Panc1 (cell line): ENCODE measurements at regions not wholly inside any gene's neighbourhood (a gene's known extent, or its start where the extent isn't known, plus 50 kb on each side); places are given as distances from the start of the nearest gene placed in this dataset.

Experiments used
- POLR2AphosphoS5 ChIP-seq: IDR thresholded peaks from 2 replicates; pipeline ENCODE4 v1.6.1; 2012; ENCODE audit warnings: mild to moderate bottlenecking, low read depth, low read length, moderate library complexity
- TCF7L2 ChIP-seq: IDR thresholded peaks from 2 replicates; pipeline ENCODE4 v1.6.1; 2011; ENCODE audit warnings: mild to moderate bottlenecking, low read depth, low read length, inconsistent platforms
- TF ChIP-seq, protein P1 (sequence below): fragments of 450-650 bp; IDR thresholded peaks from 2 replicates; pipeline ENCODE4 v1.5.1; 2017; ENCODE audit warnings: mild to moderate bottlenecking

DNA sequence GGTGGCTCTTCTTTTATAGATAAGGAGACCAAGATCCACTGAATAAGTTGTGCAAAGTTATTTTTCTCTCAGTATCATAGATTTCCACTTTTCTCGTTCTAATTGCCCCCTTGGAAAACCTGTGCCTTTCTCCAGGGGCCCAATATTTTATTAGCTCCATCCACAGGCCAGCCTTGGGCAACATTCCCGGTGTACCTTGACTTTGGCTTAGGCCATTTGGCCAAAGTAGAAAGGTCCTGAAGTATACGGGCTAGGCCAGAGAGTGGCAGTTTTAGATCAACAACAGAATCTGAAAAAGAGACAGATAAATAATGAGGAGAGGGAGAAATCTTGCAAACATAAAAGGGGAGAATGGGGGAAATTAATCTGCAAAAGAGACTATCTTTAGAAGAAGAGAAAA is 91.7 kb upstream of the CHMP2B start:
- no peak for TF ChIP-seq TCF7L2
- TF ChIP-seq, protein P1, sequence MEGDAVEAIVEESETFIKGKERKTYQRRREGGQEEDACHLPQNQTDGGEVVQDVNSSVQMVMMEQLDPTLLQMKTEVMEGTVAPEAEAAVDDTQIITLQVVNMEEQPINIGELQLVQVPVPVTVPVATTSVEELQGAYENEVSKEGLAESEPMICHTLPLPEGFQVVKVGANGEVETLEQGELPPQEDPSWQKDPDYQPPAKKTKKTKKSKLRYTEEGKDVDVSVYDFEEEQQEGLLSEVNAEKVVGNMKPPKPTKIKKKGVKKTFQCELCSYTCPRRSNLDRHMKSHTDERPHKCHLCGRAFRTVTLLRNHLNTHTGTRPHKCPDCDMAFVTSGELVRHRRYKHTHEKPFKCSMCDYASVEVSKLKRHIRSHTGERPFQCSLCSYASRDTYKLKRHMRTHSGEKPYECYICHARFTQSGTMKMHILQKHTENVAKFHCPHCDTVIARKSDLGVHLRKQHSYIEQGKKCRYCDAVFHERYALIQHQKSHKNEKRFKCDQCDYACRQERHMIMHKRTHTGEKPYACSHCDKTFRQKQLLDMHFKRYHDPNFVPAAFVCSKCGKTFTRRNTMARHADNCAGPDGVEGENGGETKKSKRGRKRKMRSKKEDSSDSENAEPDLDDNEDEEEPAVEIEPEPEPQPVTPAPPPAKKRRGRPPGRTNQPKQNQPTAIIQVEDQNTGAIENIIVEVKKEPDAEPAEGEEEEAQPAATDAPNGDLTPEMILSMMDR = no peak
- TF ChIP-seq POLR2AphosphoS5 = no peak
